ENCODE measurements at regions not wholly inside any gene's neighbourhood (a gene's known extent, or its start where the extent isn't known, plus 50 kb on each side); places are given as distances from the start of the nearest gene placed in this dataset.
A peak's percentile ranks its signal among the peaks of the same experiment; 100 is the strongest.
"Not testable (repeated sequence)": the region's sequence is repeated elsewhere in the genome, so short reads cannot be mapped to it uniquely, and the experiment has no call there.

GRCh38 chr1:98157524-98158313 is 236.9 kb upstream of the DPYD start:
- intact Hi-C loops (cut with DNase I) = no loop called here
- no peak for DNase-seq

DNA sequence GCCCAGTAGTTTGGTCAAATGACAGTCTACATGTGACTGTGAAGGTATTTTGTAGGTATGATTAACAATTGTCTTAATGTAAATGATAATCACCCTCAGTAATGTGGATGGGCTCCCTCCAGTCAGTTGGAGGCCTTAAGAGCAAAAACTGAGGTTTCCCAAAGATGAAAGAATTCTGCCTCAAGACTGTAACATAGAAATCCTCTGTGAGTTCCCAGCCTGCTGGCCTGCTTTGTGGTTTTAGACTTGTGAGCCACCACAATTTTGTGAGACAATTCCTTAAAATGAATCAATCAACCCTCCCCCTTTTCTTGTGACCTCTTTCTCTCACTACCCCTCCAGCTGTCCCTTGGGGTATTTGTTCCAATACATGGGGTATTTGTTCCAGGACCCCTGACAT is 226.4 kb upstream of the DPYD start:
- intact Hi-C loops (cut with DNase I) = no loop called here
- no peak for DNase-seq

DNA sequence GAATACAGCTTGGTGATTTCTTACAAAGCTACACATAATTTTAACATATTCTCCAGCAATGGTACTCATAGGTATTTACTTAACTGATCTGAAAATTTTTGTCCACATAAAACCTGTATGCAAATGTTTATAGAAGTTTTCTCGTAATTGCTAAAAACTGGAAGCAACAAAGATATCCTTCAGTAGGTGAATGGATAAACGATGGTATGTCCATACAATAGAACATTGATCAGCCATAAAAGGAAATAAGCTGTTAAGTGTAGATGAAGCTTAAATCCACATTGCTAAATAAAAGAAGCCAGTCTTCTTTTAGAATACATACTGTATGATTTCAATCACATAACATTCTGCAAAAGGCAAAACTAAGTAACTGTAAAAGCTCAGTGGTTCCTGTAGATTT is 224.8 kb upstream of the DPYD start:
- no peak for DNase-seq
- intact Hi-C loops (cut with DNase I) = no loop called here

DNA sequence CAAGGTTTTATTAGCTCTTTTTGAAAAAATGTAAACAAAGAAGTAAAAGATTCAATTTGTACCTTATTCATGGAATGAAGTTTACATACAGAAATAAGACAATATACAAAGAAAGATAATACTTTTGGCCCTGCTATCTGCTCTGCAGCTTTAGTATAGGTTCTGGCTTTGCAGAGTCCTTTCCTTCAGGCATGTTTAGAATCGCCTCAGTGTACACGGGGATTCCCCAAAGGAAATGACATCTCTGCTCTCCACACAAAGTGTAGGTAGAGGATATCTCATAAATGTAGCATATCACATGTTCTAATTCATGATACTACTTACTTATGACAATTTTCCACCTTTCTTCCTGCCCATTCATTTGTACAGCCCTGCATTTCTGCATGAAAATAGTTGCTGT is 222.6 kb upstream of the DPYD start:
- intact Hi-C loops (cut with DNase I) = no loop called here
- DNase-seq = no peak

DNA sequence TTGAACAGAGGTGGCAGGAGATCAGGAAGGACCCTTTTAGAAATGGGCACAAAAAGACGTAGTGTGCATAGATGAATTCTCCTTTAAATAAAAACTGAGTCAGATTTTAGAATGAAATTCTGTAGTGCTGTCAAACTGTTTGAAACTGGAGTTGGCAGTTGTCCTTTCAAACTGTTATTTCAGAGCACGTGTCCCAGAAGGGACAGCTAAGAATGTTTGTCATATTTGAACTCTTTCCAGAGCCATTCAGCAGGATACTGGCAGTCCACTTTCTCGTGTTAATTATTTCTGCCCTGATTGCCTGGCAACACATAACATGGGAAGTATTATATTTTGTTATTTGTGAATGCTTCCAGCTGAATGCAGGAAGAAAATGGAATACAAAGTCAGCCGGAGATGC is 212.3 kb upstream of the DPYD start:
- no peak for DNase-seq
- intact Hi-C loops (cut with DNase I) = no loop called here

GRCh38 chr1:98130408-98130807 is 209.6 kb upstream of the DPYD start:
- intact Hi-C loops (cut with DNase I) = no loop called here
- DNase-seq = no peak

DNA sequence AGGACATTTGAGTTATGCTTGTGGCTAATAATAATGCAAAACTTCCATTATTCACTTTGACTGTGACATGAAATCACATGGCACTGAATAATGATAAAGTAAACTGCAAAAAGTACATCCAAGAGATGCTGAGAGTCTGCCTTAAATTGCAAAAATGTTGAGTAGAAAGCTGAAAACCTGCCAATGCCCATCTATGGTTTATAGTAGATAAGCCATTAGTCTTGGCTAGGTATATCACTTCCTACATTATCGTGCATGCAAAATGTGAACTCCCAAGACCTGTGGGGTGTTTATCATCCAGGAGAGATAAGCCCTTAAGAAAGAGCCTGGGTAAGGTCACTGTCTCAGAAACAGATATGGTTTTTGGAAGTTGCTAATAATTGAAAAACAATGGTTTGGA is 208.7 kb upstream of the DPYD start:
- intact Hi-C loops (cut with DNase I) = no loop called here

GRCh38 chr1:98126740-98127139 is 205.9 kb upstream of the DPYD start:
- no peak for DNase-seq
- intact Hi-C loops (cut with DNase I) = no loop called here

More for the DNA sequence above, 208.7 kb upstream of the DPYD start:
- no peak for DNase-seq

DNA sequence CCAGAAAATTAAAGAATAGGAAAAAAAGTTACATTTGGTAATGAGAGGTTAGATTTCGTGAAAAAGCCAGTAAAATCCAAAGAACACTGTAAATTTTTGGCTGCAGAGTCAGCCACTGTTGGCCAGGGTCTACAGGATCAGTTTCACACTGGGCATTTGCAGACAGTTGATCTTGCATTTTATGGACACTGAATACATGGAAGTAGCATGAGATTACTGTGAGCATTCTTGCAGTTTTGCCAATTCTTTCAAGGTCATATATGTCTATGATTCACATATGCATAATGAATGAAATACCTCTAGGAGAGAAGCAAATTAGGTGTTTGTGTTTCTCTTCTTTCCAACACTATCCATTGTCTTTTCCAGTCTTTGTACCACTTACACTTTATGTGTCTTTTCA is 200.8 kb upstream of the DPYD start:
- intact Hi-C loops (cut with DNase I) = no loop called here
- no peak for DNase-seq

- DNase-seq = no peak
Observed at GRCh38 chr1:98119796-98120195, 199.0 kb upstream of the DPYD start.

GRCh38 chr1:98113811-98114210 is 193.0 kb upstream of the DPYD start:
- DNase-seq = no peak
- intact Hi-C loops (cut with DNase I) = no loop called here

More at GRCh38 chr1:98119796-98120195, 199.0 kb upstream of the DPYD start:
- intact Hi-C loops (cut with DNase I) = no loop called here

- intact Hi-C loops (cut with DNase I) = no loop called here
- no peak for DNase-seq
Observed at GRCh38 chr1:98112626-98113025, 191.8 kb upstream of the DPYD start.

- peak in 1 of 10 donors; percentile 20 for DNase-seq
- intact Hi-C loops (cut with DNase I) = no loop called here
Observed at GRCh38 chr1:98110674-98111073, 189.8 kb upstream of the DPYD start.

DNA sequence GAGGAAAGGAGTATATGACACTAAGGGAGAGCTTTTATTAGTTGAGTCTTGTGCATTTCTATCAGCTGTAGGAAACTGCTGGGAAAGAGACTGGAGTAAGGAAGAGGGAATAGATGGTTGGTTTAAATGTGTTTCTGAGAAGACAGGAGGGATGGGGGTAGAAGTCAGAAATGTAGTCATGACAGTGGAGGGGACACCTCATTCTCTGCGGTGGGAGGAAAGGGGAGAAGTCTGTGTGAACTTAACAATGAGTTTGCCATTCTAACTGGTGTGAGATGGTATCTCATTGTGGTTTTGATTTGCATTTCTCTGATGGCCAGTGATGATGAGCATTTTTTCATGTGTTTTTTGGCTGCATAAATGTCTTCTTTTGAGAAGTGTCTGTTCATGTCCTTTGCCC is 187.5 kb upstream of the DPYD start:
- DNase-seq; intact Hi-C loops (cut with DNase I): not testable (repeated sequence)

GRCh38 chr1:98107256-98107655 is 186.4 kb upstream of the DPYD start:
- intact Hi-C loops (cut with DNase I) = no loop called here
- DNase-seq = no peak

DNA sequence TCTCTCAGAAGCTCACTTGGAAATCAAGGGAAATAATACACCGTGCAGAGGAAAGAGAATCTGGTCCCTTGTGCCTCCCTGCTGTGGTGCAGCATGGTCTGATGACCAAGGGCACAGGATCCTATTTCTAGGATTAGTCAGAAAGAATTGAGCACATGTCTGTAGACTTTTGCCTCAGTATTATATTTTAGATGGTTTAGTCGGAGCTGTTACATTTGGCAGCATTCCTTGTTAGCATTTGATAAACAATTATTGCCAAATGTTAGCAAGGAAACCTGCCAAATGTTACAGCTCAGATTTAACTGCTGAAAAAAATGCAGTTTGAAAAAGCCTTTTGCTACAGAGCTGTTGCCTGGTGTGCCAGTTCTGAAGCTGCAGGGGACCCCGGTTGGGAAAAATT is 183.5 kb upstream of the DPYD start:
- DNase-seq = no peak
- intact Hi-C loops (cut with DNase I) = no loop called here

DNA sequence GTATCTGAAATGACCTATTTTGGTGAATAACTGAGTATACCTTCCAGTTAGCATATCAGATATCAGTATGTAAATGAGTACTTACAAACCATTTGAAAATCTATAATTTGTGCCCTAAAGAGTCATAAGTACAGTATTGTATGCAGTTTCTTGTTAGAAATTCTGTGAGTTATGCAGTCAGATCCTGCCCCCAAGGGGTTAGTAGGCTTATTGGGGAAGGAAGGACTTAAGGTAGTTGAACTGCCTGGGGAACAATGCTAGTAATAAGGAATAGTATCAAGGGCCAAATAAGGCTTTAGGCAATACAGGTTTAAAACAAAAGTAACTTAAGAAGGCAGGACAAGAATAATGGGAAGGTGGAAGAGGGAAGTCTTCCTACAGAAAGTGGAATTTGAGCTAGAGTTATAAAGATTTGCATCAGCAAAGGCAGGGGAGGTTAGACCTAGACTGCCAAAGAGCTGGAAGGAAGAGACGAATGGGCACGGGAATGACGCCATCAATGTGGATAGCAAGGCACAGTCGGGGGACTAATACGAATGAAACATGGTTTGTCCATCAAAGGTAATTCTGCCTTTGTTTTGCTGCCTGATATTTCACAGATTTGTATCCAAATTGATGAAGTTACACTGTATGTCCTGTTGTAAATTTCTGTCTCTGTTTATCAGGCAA is 182.9 kb upstream of the DPYD start:
- no peak for DNase-seq
- intact Hi-C loops (cut with DNase I) = no loop called here

- DNase-seq = no peak
Observed at GRCh38 chr1:98102345-98103030, 181.7 kb upstream of the DPYD start.

GRCh38 chr1:98101364-98101763 is 180.5 kb upstream of the DPYD start:
- intact Hi-C loops (cut with DNase I) = no loop called here
- no peak for DNase-seq

More at GRCh38 chr1:98102345-98103030, 181.7 kb upstream of the DPYD start:
- intact Hi-C loops (cut with DNase I) = no loop called here

GRCh38 chr1:98099501-98099900 is 178.7 kb upstream of the DPYD start:
- no peak for DNase-seq
- intact Hi-C loops (cut with DNase I) = no loop called here

- intact Hi-C loops (cut with DNase I) = no loop called here
- no peak for DNase-seq
Observed at GRCh38 chr1:98098473-98098872, 177.6 kb upstream of the DPYD start.

DNA sequence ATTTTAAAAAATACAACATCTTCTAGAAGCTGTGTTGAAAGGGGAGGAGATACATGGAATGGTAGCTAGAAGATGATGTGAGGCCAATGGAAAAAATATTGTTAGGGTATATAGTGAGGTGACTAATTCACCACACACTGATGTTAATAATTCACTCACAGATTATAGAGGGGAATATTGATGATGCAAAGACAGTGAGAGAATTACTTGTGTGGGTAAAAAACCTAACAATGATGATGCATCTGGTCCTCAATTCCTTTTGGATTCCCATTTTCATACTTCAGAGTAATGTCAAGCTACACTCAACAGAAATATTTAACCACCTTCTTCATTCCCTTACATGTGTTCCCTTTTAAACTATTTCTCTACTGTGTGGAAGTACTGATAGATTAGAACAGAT is 169.5 kb upstream of the DPYD start:
- intact Hi-C loops (cut with DNase I) = no loop called here
- DNase-seq = no peak
